ENCODE measurements at regions not wholly inside any gene's neighbourhood (a gene's known extent, or its start where the extent isn't known, plus 50 kb on each side); places are given as distances from the start of the nearest gene placed in this dataset.

DNA sequence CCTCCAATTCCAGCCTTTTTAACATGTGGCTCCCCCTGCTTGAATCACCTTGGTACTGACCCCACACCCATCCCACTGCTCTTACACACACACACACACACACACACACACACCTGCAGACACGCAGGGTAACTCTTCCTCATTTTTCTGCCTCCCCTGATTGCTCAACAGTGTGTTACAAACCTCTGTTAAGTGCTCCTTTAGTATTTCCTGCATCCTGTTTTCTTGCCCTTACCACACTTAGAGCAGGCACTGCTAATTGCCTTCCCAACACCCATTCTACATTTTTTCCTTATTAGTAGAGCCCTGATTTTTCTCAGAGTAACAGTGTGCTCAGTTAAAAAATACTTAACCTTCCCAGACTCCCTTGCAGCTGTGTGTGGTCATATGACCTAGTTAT, 184.0 kb downstream of the EBLN2 start:
- TF ChIP-seq, protein P1, sequence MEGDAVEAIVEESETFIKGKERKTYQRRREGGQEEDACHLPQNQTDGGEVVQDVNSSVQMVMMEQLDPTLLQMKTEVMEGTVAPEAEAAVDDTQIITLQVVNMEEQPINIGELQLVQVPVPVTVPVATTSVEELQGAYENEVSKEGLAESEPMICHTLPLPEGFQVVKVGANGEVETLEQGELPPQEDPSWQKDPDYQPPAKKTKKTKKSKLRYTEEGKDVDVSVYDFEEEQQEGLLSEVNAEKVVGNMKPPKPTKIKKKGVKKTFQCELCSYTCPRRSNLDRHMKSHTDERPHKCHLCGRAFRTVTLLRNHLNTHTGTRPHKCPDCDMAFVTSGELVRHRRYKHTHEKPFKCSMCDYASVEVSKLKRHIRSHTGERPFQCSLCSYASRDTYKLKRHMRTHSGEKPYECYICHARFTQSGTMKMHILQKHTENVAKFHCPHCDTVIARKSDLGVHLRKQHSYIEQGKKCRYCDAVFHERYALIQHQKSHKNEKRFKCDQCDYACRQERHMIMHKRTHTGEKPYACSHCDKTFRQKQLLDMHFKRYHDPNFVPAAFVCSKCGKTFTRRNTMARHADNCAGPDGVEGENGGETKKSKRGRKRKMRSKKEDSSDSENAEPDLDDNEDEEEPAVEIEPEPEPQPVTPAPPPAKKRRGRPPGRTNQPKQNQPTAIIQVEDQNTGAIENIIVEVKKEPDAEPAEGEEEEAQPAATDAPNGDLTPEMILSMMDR (IDR thresholded peaks at IDR 0.05; ENCODE audit: low read depth, low read length): no peak
- no peak for TF ChIP-seq POLR2A (IDR thresholded peaks at IDR 0.05; ENCODE audit: extremely low read depth, insufficient read length)
- no peak for TF ChIP-seq MYC (IDR thresholded peaks at IDR 0.05; ENCODE audit: low read depth, low read length)
- TF ChIP-seq, protein P2, sequence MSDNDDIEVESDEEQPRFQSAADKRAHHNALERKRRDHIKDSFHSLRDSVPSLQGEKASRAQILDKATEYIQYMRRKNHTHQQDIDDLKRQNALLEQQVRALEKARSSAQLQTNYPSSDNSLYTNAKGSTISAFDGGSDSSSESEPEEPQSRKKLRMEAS (IDR thresholded peaks at IDR 0.05; ENCODE audit: low read depth, low read length): no peak

All from NB4 (cell line).